ENCODE measurements at regions not wholly inside any gene's neighbourhood (a gene's known extent, or its start where the extent isn't known, plus 50 kb on each side); places are given as distances from the start of the nearest gene placed in this dataset.

- no peak for DNase-seq (ENCODE audit: low spot score)
- no peak for TF ChIP-seq CTCF (IDR thresholded peaks at IDR 0.05; ENCODE audit: unreplicated experiment)
- Mint-ChIP-seq H3K27ac (ENCODE audit: unreplicated experiment) (no peak overlapping the region), H3K36me3 (ENCODE audit: low read depth, unreplicated experiment) (no peaks in the 10 kb centered on the region), H3K27me3 (ENCODE audit: unreplicated experiment) (no peaks in the 10 kb centered on the region), H3K4me3 (ENCODE audit: unreplicated experiment) (no peak overlapping the region), H3K4me1 (ENCODE audit: unreplicated experiment) (no peaks in the 10 kb centered on the region), H3K9me3 (ENCODE audit: unreplicated experiment) (no peaks in the 10 kb centered on the region)
Measured at GRCh38 chr14:46063872-46064271, 587.7 kb downstream of the RPL10L start.

- no peaks in the 10 kb centered on the region for H3K36me3 Mint-ChIP-seq (ENCODE audit: low read depth, unreplicated experiment)
- no peak overlapping the region for H3K27ac Mint-ChIP-seq (ENCODE audit: unreplicated experiment)
- no peak for DNase-seq (ENCODE audit: low spot score)
- TF ChIP-seq CTCF (IDR thresholded peaks at IDR 0.05; ENCODE audit: unreplicated experiment) = no peak
- H3K4me1 Mint-ChIP-seq (ENCODE audit: unreplicated experiment) = no peaks in the 10 kb centered on the region
- H3K9me3 Mint-ChIP-seq (ENCODE audit: unreplicated experiment) = no peaks in the 10 kb centered on the region
- H3K4me3 Mint-ChIP-seq (ENCODE audit: unreplicated experiment) = no peak overlapping the region
- H3K27me3 Mint-ChIP-seq (ENCODE audit: unreplicated experiment) = no peaks in the 10 kb centered on the region
Measured at GRCh38 chr14:46058964-46059563, 592.5 kb downstream of the RPL10L start.

GRCh38 chr14:46057799-46058198, 593.8 kb downstream of the RPL10L start:
- no peaks in the 10 kb centered on the region for H3K27me3 Mint-ChIP-seq (ENCODE audit: unreplicated experiment)
- no peak overlapping the region for H3K27ac Mint-ChIP-seq (ENCODE audit: unreplicated experiment)
- H3K36me3 Mint-ChIP-seq (ENCODE audit: low read depth, unreplicated experiment) = no peaks in the 10 kb centered on the region
- no peak for TF ChIP-seq CTCF (IDR thresholded peaks at IDR 0.05; ENCODE audit: unreplicated experiment)
- H3K4me1 Mint-ChIP-seq (ENCODE audit: unreplicated experiment) = no peaks in the 10 kb centered on the region
- DNase-seq (ENCODE audit: low spot score) = no peak
- no peak overlapping the region for H3K4me3 Mint-ChIP-seq (ENCODE audit: unreplicated experiment)
- H3K9me3 Mint-ChIP-seq (ENCODE audit: unreplicated experiment) = no peaks in the 10 kb centered on the region

GRCh38 chr14:46054526-46054925, 597.1 kb downstream of the RPL10L start:
- H3K27ac Mint-ChIP-seq (ENCODE audit: unreplicated experiment) = no peak overlapping the region

More at GRCh38 chr14:46054526-46054925, 597.1 kb downstream of the RPL10L start:
- no peak for DNase-seq (ENCODE audit: low spot score)
- no peaks in the 10 kb centered on the region for H3K27me3 Mint-ChIP-seq (ENCODE audit: unreplicated experiment)
- no peaks in the 10 kb centered on the region for H3K36me3 Mint-ChIP-seq (ENCODE audit: low read depth, unreplicated experiment)
- H3K4me1 Mint-ChIP-seq (ENCODE audit: unreplicated experiment) = no peaks in the 10 kb centered on the region
- no peak for TF ChIP-seq CTCF (IDR thresholded peaks at IDR 0.05; ENCODE audit: unreplicated experiment)
- no peaks in the 10 kb centered on the region for H3K9me3 Mint-ChIP-seq (ENCODE audit: unreplicated experiment)
- no peak overlapping the region for H3K4me3 Mint-ChIP-seq (ENCODE audit: unreplicated experiment)
